ENCODE measurements at regions not wholly inside any gene's neighbourhood (a gene's known extent, or its start where the extent isn't known, plus 50 kb on each side); places are given as distances from the start of the nearest gene placed in this dataset.

DNA sequence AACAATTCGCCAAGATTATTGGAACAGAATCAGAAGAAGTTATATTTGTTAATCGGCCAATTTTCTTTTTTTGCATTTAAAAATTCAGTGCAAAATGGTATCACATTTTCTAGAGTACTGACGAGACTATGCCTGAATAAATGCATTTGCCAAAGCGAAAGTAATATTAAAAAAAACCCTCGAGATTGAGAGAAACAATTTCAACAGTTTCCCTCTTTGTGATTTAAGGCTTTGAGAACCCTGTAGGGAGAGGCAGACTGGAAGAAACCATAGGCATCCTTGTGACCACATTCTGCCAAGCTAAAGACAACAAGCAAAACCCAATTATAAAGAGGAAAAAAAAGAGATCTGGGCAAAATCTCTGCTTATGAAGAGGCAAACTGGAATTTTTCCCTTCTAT is 218.1 kb upstream of the GK2 start:
- TF ChIP-seq, protein P1, sequence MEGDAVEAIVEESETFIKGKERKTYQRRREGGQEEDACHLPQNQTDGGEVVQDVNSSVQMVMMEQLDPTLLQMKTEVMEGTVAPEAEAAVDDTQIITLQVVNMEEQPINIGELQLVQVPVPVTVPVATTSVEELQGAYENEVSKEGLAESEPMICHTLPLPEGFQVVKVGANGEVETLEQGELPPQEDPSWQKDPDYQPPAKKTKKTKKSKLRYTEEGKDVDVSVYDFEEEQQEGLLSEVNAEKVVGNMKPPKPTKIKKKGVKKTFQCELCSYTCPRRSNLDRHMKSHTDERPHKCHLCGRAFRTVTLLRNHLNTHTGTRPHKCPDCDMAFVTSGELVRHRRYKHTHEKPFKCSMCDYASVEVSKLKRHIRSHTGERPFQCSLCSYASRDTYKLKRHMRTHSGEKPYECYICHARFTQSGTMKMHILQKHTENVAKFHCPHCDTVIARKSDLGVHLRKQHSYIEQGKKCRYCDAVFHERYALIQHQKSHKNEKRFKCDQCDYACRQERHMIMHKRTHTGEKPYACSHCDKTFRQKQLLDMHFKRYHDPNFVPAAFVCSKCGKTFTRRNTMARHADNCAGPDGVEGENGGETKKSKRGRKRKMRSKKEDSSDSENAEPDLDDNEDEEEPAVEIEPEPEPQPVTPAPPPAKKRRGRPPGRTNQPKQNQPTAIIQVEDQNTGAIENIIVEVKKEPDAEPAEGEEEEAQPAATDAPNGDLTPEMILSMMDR (IDR thresholded peaks at IDR 0.05) = no peak
- TF ChIP-seq NFIC (IDR thresholded peaks at IDR 0.05; ENCODE audit: borderline replicate concordance) = no peak
- TF ChIP-seq, protein P2, sequence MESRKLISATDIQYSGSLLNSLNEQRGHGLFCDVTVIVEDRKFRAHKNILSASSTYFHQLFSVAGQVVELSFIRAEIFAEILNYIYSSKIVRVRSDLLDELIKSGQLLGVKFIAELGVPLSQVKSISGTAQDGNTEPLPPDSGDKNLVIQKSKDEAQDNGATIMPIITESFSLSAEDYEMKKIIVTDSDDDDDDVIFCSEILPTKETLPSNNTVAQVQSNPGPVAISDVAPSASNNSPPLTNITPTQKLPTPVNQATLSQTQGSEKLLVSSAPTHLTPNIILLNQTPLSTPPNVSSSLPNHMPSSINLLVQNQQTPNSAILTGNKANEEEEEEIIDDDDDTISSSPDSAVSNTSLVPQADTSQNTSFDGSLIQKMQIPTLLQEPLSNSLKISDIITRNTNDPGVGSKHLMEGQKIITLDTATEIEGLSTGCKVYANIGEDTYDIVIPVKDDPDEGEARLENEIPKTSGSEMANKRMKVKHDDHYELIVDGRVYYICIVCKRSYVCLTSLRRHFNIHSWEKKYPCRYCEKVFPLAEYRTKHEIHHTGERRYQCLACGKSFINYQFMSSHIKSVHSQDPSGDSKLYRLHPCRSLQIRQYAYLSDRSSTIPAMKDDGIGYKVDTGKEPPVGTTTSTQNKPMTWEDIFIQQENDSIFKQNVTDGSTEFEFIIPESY (IDR thresholded peaks at IDR 0.05; ENCODE audit: borderline replicate concordance, low read depth) = no peak
- no peak for TF ChIP-seq EP300 (IDR thresholded peaks at IDR 0.05; ENCODE audit: borderline replicate concordance in 1 of 2, low read depth in 1 of 2, low read length in 1 of 2)
- TF ChIP-seq SMC3 (IDR thresholded peaks at IDR 0.05; ENCODE audit: low read depth, low read length) = no peak
- TF ChIP-seq, protein P3, sequence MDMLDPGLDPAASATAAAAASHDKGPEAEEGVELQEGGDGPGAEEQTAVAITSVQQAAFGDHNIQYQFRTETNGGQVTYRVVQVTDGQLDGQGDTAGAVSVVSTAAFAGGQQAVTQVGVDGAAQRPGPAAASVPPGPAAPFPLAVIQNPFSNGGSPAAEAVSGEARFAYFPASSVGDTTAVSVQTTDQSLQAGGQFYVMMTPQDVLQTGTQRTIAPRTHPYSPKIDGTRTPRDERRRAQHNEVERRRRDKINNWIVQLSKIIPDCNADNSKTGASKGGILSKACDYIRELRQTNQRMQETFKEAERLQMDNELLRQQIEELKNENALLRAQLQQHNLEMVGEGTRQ (IDR thresholded peaks at IDR 0.05; ENCODE audit: borderline replicate concordance, low read depth, low read length) = no peak
- TF ChIP-seq, protein P4, sequence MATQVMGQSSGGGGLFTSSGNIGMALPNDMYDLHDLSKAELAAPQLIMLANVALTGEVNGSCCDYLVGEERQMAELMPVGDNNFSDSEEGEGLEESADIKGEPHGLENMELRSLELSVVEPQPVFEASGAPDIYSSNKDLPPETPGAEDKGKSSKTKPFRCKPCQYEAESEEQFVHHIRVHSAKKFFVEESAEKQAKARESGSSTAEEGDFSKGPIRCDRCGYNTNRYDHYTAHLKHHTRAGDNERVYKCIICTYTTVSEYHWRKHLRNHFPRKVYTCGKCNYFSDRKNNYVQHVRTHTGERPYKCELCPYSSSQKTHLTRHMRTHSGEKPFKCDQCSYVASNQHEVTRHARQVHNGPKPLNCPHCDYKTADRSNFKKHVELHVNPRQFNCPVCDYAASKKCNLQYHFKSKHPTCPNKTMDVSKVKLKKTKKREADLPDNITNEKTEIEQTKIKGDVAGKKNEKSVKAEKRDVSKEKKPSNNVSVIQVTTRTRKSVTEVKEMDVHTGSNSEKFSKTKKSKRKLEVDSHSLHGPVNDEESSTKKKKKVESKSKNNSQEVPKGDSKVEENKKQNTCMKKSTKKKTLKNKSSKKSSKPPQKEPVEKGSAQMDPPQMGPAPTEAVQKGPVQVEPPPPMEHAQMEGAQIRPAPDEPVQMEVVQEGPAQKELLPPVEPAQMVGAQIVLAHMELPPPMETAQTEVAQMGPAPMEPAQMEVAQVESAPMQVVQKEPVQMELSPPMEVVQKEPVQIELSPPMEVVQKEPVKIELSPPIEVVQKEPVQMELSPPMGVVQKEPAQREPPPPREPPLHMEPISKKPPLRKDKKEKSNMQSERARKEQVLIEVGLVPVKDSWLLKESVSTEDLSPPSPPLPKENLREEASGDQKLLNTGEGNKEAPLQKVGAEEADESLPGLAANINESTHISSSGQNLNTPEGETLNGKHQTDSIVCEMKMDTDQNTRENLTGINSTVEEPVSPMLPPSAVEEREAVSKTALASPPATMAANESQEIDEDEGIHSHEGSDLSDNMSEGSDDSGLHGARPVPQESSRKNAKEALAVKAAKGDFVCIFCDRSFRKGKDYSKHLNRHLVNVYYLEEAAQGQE (IDR thresholded peaks at IDR 0.05; ENCODE audit: low read depth, low read length) = no peak

All from SK-N-SH (cell line).